A673 (cell line): ENCODE measurements at regions not wholly inside any gene's neighbourhood (a gene's known extent, or its start where the extent isn't known, plus 50 kb on each side); places are given as distances from the start of the nearest gene placed in this dataset.

Experiments
- EZH2 ChIP-seq: fragments of 200-600 bp; sonication (generic); IDR thresholded peaks from 2 replicates; pipeline ENCODE4 v1.6.1; 2017; ENCODE audit warnings: borderline replicate concordance, low read depth, mild to moderate bottlenecking, mixed read lengths, antibody characterized with exemption, low read length; ENCODE audit not compliant: poor library complexity, severe bottlenecking
- TF ChIP-seq, protein P1 (sequence below): fragments of 300-800, 200-600 bp; sonication (generic); conservative IDR thresholded peaks from 2 replicates; pipeline ENCODE4 v1.5.1; 2017; ENCODE audit warnings: low read depth, mild to moderate bottlenecking, antibody characterized with exemption, low read length, moderate library complexity, mixed read lengths

DNA sequence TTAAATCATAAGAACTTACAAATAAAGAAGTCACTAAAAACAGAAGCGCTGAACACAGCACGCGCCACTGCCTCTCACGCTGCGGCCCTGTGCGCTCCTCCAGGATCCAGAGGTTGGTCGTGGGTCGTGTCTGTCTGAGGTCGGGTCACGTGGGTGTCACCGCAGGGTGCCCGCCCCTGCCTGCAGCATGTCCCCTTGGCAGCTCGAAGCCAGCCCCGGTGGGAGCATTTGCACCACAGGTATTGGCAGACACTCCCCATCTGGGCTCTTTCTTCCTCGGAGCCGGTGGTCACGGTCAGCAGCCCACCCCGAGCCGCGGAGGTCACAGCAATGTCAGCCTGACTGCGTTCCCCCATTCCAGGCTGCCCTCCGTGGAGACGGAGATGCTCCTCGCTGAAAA lies 88.6 kb downstream of the PDGFA start:
- TF ChIP-seq, protein P1, sequence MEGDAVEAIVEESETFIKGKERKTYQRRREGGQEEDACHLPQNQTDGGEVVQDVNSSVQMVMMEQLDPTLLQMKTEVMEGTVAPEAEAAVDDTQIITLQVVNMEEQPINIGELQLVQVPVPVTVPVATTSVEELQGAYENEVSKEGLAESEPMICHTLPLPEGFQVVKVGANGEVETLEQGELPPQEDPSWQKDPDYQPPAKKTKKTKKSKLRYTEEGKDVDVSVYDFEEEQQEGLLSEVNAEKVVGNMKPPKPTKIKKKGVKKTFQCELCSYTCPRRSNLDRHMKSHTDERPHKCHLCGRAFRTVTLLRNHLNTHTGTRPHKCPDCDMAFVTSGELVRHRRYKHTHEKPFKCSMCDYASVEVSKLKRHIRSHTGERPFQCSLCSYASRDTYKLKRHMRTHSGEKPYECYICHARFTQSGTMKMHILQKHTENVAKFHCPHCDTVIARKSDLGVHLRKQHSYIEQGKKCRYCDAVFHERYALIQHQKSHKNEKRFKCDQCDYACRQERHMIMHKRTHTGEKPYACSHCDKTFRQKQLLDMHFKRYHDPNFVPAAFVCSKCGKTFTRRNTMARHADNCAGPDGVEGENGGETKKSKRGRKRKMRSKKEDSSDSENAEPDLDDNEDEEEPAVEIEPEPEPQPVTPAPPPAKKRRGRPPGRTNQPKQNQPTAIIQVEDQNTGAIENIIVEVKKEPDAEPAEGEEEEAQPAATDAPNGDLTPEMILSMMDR = no peak
- TF ChIP-seq EZH2 = no peak
